ENCODE measurements at regions not wholly inside any gene's neighbourhood (a gene's known extent, or its start where the extent isn't known, plus 50 kb on each side); places are given as distances from the start of the nearest gene placed in this dataset.
A peak's percentile ranks its signal among the peaks of the same experiment; 100 is the strongest.

GRCh38 chr12:34344851-34345522 lies 322.7 kb downstream of the ALG10 start:
- H3K27me3 ChIP-seq (ENCODE audit: low read length), result no peaks in the 10 kb centered on the region

GRCh38 chr12:34345801-34346200 lies 323.5 kb downstream of the ALG10 start:
- Histone ChIP-seq H3K27ac (ENCODE audit: low read depth, low read length) (no peak overlapping the region), H3K9me2 (replicated peaks; ENCODE audit: insufficient read depth, low read length) (no peaks in the 10 kb centered on the region), H3K9me3 (ENCODE audit: insufficient read depth, low read length) (no peaks in the 10 kb centered on the region), H2AFZ (ENCODE audit: low read depth, low read length, severe bottlenecking) (no peak overlapping the region), H3K9ac (ENCODE audit: low read length) (no peak overlapping the region), H3K27me3 (ENCODE audit: low read length) (no peaks in the 10 kb centered on the region), H3K36me3 (ENCODE audit: low read length) (no peaks in the 10 kb centered on the region), H3K4me2 (ENCODE audit: low read depth, low read length, poor library complexity, severe bottlenecking) (no peak overlapping the region), H3K4me3 (ENCODE audit: insufficient read depth, low read length, poor library complexity, severe bottlenecking) (no peak overlapping the region), H3K79me2 (ENCODE audit: insufficient read depth, low read length) (no peaks in the 10 kb centered on the region), H4K20me1 (ENCODE audit: low read depth, low read length) (no peaks in the 10 kb centered on the region), H3F3A (ENCODE audit: insufficient read depth) (no peaks in the 10 kb centered on the region)
- TF ChIP-seq CTCF (IDR thresholded peaks at IDR 0.05; ENCODE audit: insufficient read depth, low read length, poor library complexity, severe bottlenecking), result no peak
- no peak for TF ChIP-seq EZH2phosphoT487 (conservative IDR thresholded peaks at IDR 0.05; ENCODE audit: low read length)

More at GRCh38 chr12:34344851-34345522, 322.7 kb downstream of the ALG10 start:
- H3K36me3 ChIP-seq (ENCODE audit: low read length), result no peaks in the 10 kb centered on the region
- no peak overlapping the region for H2AFZ ChIP-seq (ENCODE audit: low read depth, low read length, severe bottlenecking)
- no peaks in the 10 kb centered on the region for H4K20me1 ChIP-seq (ENCODE audit: low read depth, low read length)
- no peaks in the 10 kb centered on the region for H3K9me2 ChIP-seq (replicated peaks; ENCODE audit: insufficient read depth, low read length)
- H3K4me2 ChIP-seq (ENCODE audit: low read depth, low read length, poor library complexity, severe bottlenecking), result no peak overlapping the region
- no peaks in the 10 kb centered on the region for H3F3A ChIP-seq (ENCODE audit: insufficient read depth)
- H3K4me3 ChIP-seq (ENCODE audit: insufficient read depth, low read length, poor library complexity, severe bottlenecking), result no peak overlapping the region
- H3K27ac ChIP-seq (ENCODE audit: low read depth, low read length), result no peak overlapping the region
- H3K9ac ChIP-seq (ENCODE audit: low read length), result no peak overlapping the region
- H3K9me3 ChIP-seq (ENCODE audit: insufficient read depth, low read length), result no peaks in the 10 kb centered on the region
- no peaks in the 10 kb centered on the region for H3K79me2 ChIP-seq (ENCODE audit: insufficient read depth, low read length)
- no peak for TF ChIP-seq EZH2phosphoT487 (conservative IDR thresholded peaks at IDR 0.05; ENCODE audit: low read length)

GRCh38 chr12:34346372-34347034 lies 324.2 kb downstream of the ALG10 start:
- H3K4me3 ChIP-seq (ENCODE audit: insufficient read depth, low read length, poor library complexity, severe bottlenecking), result no peak overlapping the region
- no peaks in the 10 kb centered on the region for H3F3A ChIP-seq (ENCODE audit: insufficient read depth)
- no peak for TF ChIP-seq EZH2phosphoT487 (conservative IDR thresholded peaks at IDR 0.05; ENCODE audit: low read length)
- TF ChIP-seq CTCF (IDR thresholded peaks at IDR 0.05; ENCODE audit: insufficient read depth, low read length, poor library complexity, severe bottlenecking), result no peak
- no peak overlapping the region for H2AFZ ChIP-seq (ENCODE audit: low read depth, low read length, severe bottlenecking)
- no peaks in the 10 kb centered on the region for H3K27me3 ChIP-seq (ENCODE audit: low read length)
- no peaks in the 10 kb centered on the region for H3K79me2 ChIP-seq (ENCODE audit: insufficient read depth, low read length)
- H3K9ac ChIP-seq (ENCODE audit: low read length), result no peak overlapping the region
- no peak overlapping the region for H3K27ac ChIP-seq (ENCODE audit: low read depth, low read length)
- no peaks in the 10 kb centered on the region for H3K9me2 ChIP-seq (replicated peaks; ENCODE audit: insufficient read depth, low read length)
- no peaks in the 10 kb centered on the region for H4K20me1 ChIP-seq (ENCODE audit: low read depth, low read length)
- no peaks in the 10 kb centered on the region for H3K36me3 ChIP-seq (ENCODE audit: low read length)
- no peaks in the 10 kb centered on the region for H3K9me3 ChIP-seq (ENCODE audit: insufficient read depth, low read length)
- no peak overlapping the region for H3K4me2 ChIP-seq (ENCODE audit: low read depth, low read length, poor library complexity, severe bottlenecking)

- Histone ChIP-seq H3K79me2 (ENCODE audit: insufficient read depth, low read length) (no peaks in the 10 kb centered on the region), H3K9me2 (replicated peaks; ENCODE audit: insufficient read depth, low read length) (no peaks in the 10 kb centered on the region), H3K27me3 (ENCODE audit: low read length) (no peaks in the 10 kb centered on the region), H3K9me3 (ENCODE audit: insufficient read depth, low read length) (no peaks in the 10 kb centered on the region), H3F3A (ENCODE audit: insufficient read depth) (no peaks in the 10 kb centered on the region), H3K27ac (ENCODE audit: low read depth, low read length) (no peak overlapping the region), H3K9ac (ENCODE audit: low read length) (no peak overlapping the region), H3K4me2 (ENCODE audit: low read depth, low read length, poor library complexity, severe bottlenecking) (no peak overlapping the region), H2AFZ (ENCODE audit: low read depth, low read length, severe bottlenecking) (no peak overlapping the region), H3K4me3 (ENCODE audit: insufficient read depth, low read length, poor library complexity, severe bottlenecking) (no peak overlapping the region), H3K36me3 (ENCODE audit: low read length) (no peaks in the 10 kb centered on the region), H4K20me1 (ENCODE audit: low read depth, low read length) (no peaks in the 10 kb centered on the region)
- TF ChIP-seq CTCF (IDR thresholded peaks at IDR 0.05; ENCODE audit: insufficient read depth, low read length, poor library complexity, severe bottlenecking), result peak; percentile 27
- no peak for TF ChIP-seq EZH2phosphoT487 (conservative IDR thresholded peaks at IDR 0.05; ENCODE audit: low read length)
Observed at GRCh38 chr12:34347367-34347766, 325.1 kb downstream of the ALG10 start.
